ENCODE measurements at regions not wholly inside any gene's neighbourhood (a gene's known extent, or its start where the extent isn't known, plus 50 kb on each side); places are given as distances from the start of the nearest gene placed in this dataset.

GRCh38 chr3:106617276-106617675 lies 748.5 kb upstream of the CBLB start:
- Histone ChIP-seq H3K27me3 (ENCODE audit: insufficient read depth, poor library complexity, severe bottlenecking) (no peaks in the 10 kb centered on the region), H3K27ac (replicated peaks) (no peak overlapping the region), H3K4me3 (replicated peaks; ENCODE audit: insufficient read depth, low read length) (no peak overlapping the region)
- no peak for TF ChIP-seq REST (IDR thresholded peaks at IDR 0.05; ENCODE audit: insufficient replicate concordance, low read depth)
- TF ChIP-seq POLR2AphosphoS5 (IDR thresholded peaks at IDR 0.05; ENCODE audit: low read depth), result no peak
- TF ChIP-seq SPI1 (IDR thresholded peaks at IDR 0.05; ENCODE audit: borderline replicate concordance, low read depth), result no peak
- TF ChIP-seq CTCF (IDR thresholded peaks at IDR 0.05; ENCODE audit: insufficient read depth, low read length), result no peak
- TF ChIP-seq GABPA (IDR thresholded peaks at IDR 0.05; ENCODE audit: low read depth), result no peak
- DNase-seq (ENCODE audit: low read depth in 1 of 2, low spot score in 1 of 2), result no peak

- TF ChIP-seq SPI1 (IDR thresholded peaks at IDR 0.05; ENCODE audit: borderline replicate concordance, low read depth) (no peak), GABPA (IDR thresholded peaks at IDR 0.05; ENCODE audit: low read depth) (no peak), POLR2AphosphoS5 (IDR thresholded peaks at IDR 0.05; ENCODE audit: low read depth) (no peak), REST (IDR thresholded peaks at IDR 0.05; ENCODE audit: insufficient replicate concordance, low read depth) (no peak), CTCF (IDR thresholded peaks at IDR 0.05; ENCODE audit: insufficient read depth, low read length) (no peak)
- no peak overlapping the region for H3K27ac ChIP-seq (replicated peaks)
- no peak overlapping the region for H3K4me3 ChIP-seq (replicated peaks; ENCODE audit: insufficient read depth, low read length)
- no peaks in the 10 kb centered on the region for H3K27me3 ChIP-seq (ENCODE audit: insufficient read depth, poor library complexity, severe bottlenecking)
- no peak for DNase-seq (ENCODE audit: low read depth in 1 of 2, low spot score in 1 of 2)
Observed at GRCh38 chr3:106620646-106621045, 751.8 kb upstream of the CBLB start.

GRCh38 chr3:106624154-106624553 lies 753.1 kb upstream of the CCDC54 start:
- H3K27ac ChIP-seq (replicated peaks), result no peak overlapping the region
- H3K4me3 ChIP-seq (replicated peaks; ENCODE audit: insufficient read depth, low read length), result no peak overlapping the region
- no peak for TF ChIP-seq POLR2AphosphoS5 (IDR thresholded peaks at IDR 0.05; ENCODE audit: low read depth)
- no peak for TF ChIP-seq GABPA (IDR thresholded peaks at IDR 0.05; ENCODE audit: low read depth)
- no peak for TF ChIP-seq SPI1 (IDR thresholded peaks at IDR 0.05; ENCODE audit: borderline replicate concordance, low read depth)
- no peak for TF ChIP-seq CTCF (IDR thresholded peaks at IDR 0.05; ENCODE audit: insufficient read depth, low read length)
- no peak for TF ChIP-seq REST (IDR thresholded peaks at IDR 0.05; ENCODE audit: insufficient replicate concordance, low read depth)
- H3K27me3 ChIP-seq (ENCODE audit: insufficient read depth, poor library complexity, severe bottlenecking), result no peaks in the 10 kb centered on the region
- no peak for DNase-seq (ENCODE audit: low read depth in 1 of 2, low spot score in 1 of 2)

All from HL-60 (cell line).